Transverse colon (tissue), 4 donors: ENCODE measurements at regions not wholly inside any gene's neighbourhood (a gene's known extent, or its start where the extent isn't known, plus 50 kb on each side); places are given as distances from the start of the nearest gene placed in this dataset.
"Not testable (repeated sequence)": the region's sequence is repeated elsewhere in the genome, so short reads cannot be mapped to it uniquely, and the experiment has no call there.

Source experiments
- DNase-seq: peaks from one replicate; pipeline ENCODE4 v3.0.0-alpha.2; 2019
- H3K27ac ChIP-seq, 4 donors: fragments of 200-600 bp; sonication (generic); 2 replicates each; pipeline ENCODE4 v1.5.1; 2016 to 2018; ENCODE audit warnings: inconsistent platforms in 4 of 4
- H3K27me3 ChIP-seq: fragments of 200-600 bp; sonication (generic); 2 replicates; pipeline ENCODE4 v1.5.1; 2017; ENCODE audit warnings: inconsistent platforms
- H3K36me3 ChIP-seq, 4 donors: fragments of 200-600 bp; sonication (generic); 2 replicates each; pipeline ENCODE4 v1.5.1; 2017 to 2019; ENCODE audit warnings: inconsistent platforms in 4 of 4
- H3K4me1 ChIP-seq, 4 donors: fragments of 200-600 bp; sonication (generic); 2 replicates each; pipeline ENCODE4 v1.5.1; 2017 to 2020; ENCODE audit warnings: inconsistent platforms in 4 of 4
- H3K4me3 ChIP-seq, 4 donors: fragments of 200-600 bp; sonication (generic); 1 replicate in 1 of 4; 2 replicates in 3 of 4; pipeline versions ENCODE4 v1.5.1 to v1.6.1; 2017 to 2019; ENCODE audit warnings: inconsistent platforms in 4 of 4
- H3K9me3 ChIP-seq, 2 donors: fragments of 200-600 bp; sonication (generic); 2 replicates each; pipeline ENCODE4 v1.5.1; 2017 to 2019; ENCODE audit warnings: inconsistent platforms in 2 of 2
- CTCF ChIP-seq, 5 experiments: fragments of 200-600 bp in 3 of 5; fragments of 450-650 bp in 2 of 5; sonication (generic) in 3 of 5; IDR thresholded peaks; 1 replicate in 2 of 5; 2 replicates in 3 of 5; pipeline ENCODE4 v1.5.1; 2016 to 2017; ENCODE audit warnings: antibody characterized with exemption in 5 of 5, inconsistent platforms in 3 of 5, mild to moderate bottlenecking in 2 of 5, moderate library complexity in 1 of 5
- EP300 ChIP-seq: sonication (generic); formaldehyde crosslinking; IDR thresholded peaks from one replicate; pipeline ENCODE4 v1.6.1; 2017; ENCODE audit warnings: antibody characterized with exemption, low read depth
- POLR2A ChIP-seq: fragments of 450-650 bp; IDR thresholded peaks from one replicate; pipeline ENCODE4 v1.6.1; 2016; ENCODE audit warnings: antibody characterized with exemption, mild to moderate bottlenecking, moderate library complexity
- POLR2AphosphoS5 ChIP-seq, 3 donors: sonication (generic); formaldehyde crosslinking; IDR thresholded peaks; one replicate each; pipeline ENCODE4 v1.6.1; 2016; ENCODE audit warnings: antibody characterized with exemption in 3 of 3
- WGBS, 2 donors: methylation state at CpG; one replicate each; pipeline ENCODE4 v1.1.5; 2018; ENCODE audit warnings: low coverage in 1 of 2; 5-methylcytosine and 5-hydroxymethylcytosine counted together
- in situ Hi-C, 4 donors: fragments of 200-750 bp; cut with MboI; loops; one replicate each; pipeline versions ENCODE4 v1.15.0 to v1.15.1; 2017; ENCODE audit warnings: low sequenced_read_pairs in 3 of 4, low pct_ligation_motif_present in 1 of 4, low pct_unique_long_range_greater_than_20kb in 1 of 4
- intact Hi-C: fragments of 100-400 bp; cut with DNase I; formaldehyde crosslinking; loops from one replicate; pipeline ENCODE4 v1.15.1; 2023; ENCODE audit warnings: low total_unique reads

- no peaks in the 10 kb centered on the region for H3K27me3 ChIP-seq
- 56 to 66% methylated on average over 2 of the region's 2 CpGs for WGBS, 2 donors
- intact Hi-C loops (no loop called here), in situ Hi-C loops (no loop called here)
- H3K27ac ChIP-seq = no peak overlapping the region
- TF ChIP-seq CTCF (IDR thresholded peaks at IDR 0.05) (no peak), EP300 (no peak), POLR2A (no peak), POLR2AphosphoS5 (IDR thresholded peaks at IDR 0.05) (no peak)
- DNase-seq = no peak
- H3K4me3 ChIP-seq = no peak overlapping the region
- no peaks in the 10 kb centered on the region for H3K36me3 ChIP-seq
- H3K4me1 ChIP-seq = no peaks in the 10 kb centered on the region
- H3K9me3 ChIP-seq = no peaks in the 10 kb centered on the region
These were observed 306.0 kb upstream of the HS3ST5 start for GRCh38 chr6:114648847-114649246.

- no peaks in the 10 kb centered on the region for H3K9me3 ChIP-seq
- no peak for TF ChIP-seq POLR2A
- no peak for TF ChIP-seq POLR2AphosphoS5 (IDR thresholded peaks at IDR 0.05)
- no peak for TF ChIP-seq EP300
- TF ChIP-seq CTCF (IDR thresholded peaks at IDR 0.05) = no peak
- no peak overlapping the region for H3K4me3 ChIP-seq
- H3K27me3 ChIP-seq = no peaks in the 10 kb centered on the region
- DNase-seq = no peak
- H3K27ac ChIP-seq = no peak overlapping the region
- in situ Hi-C loops = no loop called here
- intact Hi-C loops = no loop called here
- H3K36me3 ChIP-seq = no peaks in the 10 kb centered on the region
- no peaks in the 10 kb centered on the region for H3K4me1 ChIP-seq
- 41 to 42% methylated on average over 2 to 4 of the region's 4 CpGs for WGBS, 2 donors
These were observed 295.5 kb upstream of the HS3ST5 start for GRCh38 chr6:114638341-114638740.

GRCh38 chr6:114634016-114634415 lies 291.2 kb upstream of the HS3ST5 start:
- no peak for TF ChIP-seq EP300
- no peak for TF ChIP-seq POLR2A
- TF ChIP-seq CTCF (IDR thresholded peaks at IDR 0.05) = no peak
- TF ChIP-seq POLR2AphosphoS5 (IDR thresholded peaks at IDR 0.05) = no peak
- no peak for DNase-seq
- H3K4me3 ChIP-seq = no peak overlapping the region
- H3K36me3 ChIP-seq = no peaks in the 10 kb centered on the region
- no peak overlapping the region for H3K27ac ChIP-seq
- in situ Hi-C loops = no loop called here
- H3K4me1 ChIP-seq = no peaks in the 10 kb centered on the region
- no peaks in the 10 kb centered on the region for H3K27me3 ChIP-seq
- intact Hi-C loops = no loop called here
- H3K9me3 ChIP-seq = no peaks in the 10 kb centered on the region

- H3K9me3 ChIP-seq, H3K4me3 ChIP-seq, H3K4me1 ChIP-seq, intact Hi-C loops, H3K27me3 ChIP-seq, DNase-seq, in situ Hi-C loops, H3K27ac ChIP-seq, H3K36me3 ChIP-seq: not testable (repeated sequence)
- whole genome bisulfite sequencing, 2 donors = 96 to 100% methylated on average over 1 of the region's 1 CpG
These were observed 283.4 kb upstream of the HS3ST5 start for GRCh38 chr6:114626226-114626625.

GRCh38 chr6:114619621-114620200 lies 276.9 kb upstream of the HS3ST5 start:
- H3K9me3 ChIP-seq = no peaks in the 10 kb centered on the region
- no peak overlapping the region for H3K4me3 ChIP-seq
- H3K27ac ChIP-seq = no peak overlapping the region
- WGBS, 2 donors = 68 to 69% methylated on average over 2 of the region's 2 CpGs
- in situ Hi-C loops (no loop called here), intact Hi-C loops (no loop called here)
- H3K27me3 ChIP-seq = no peaks in the 10 kb centered on the region
- H3K36me3 ChIP-seq = no peaks in the 10 kb centered on the region
- no peak for DNase-seq
- no peaks in the 10 kb centered on the region for H3K4me1 ChIP-seq
- no peak for TF ChIP-seq POLR2A
- no peak for TF ChIP-seq EP300
- no peak for TF ChIP-seq POLR2AphosphoS5 (IDR thresholded peaks at IDR 0.05)
- TF ChIP-seq CTCF (IDR thresholded peaks at IDR 0.05) = no peak
